ENCODE measurements at regions not wholly inside any gene's neighbourhood (a gene's known extent, or its start where the extent isn't known, plus 50 kb on each side); places are given as distances from the start of the nearest gene placed in this dataset.

- TF ChIP-seq CTCF (IDR thresholded peaks at IDR 0.05) (no peak), POLR2A (IDR thresholded peaks at IDR 0.05) (no peak)
Measured at GRCh38 chr10:21021231-21021630, 124.1 kb upstream of the NEBL start.

All from Peyer's patch (tissue), 4 donors.